IMR-90 (cell line): ENCODE measurements at regions not wholly inside any gene's neighbourhood (a gene's known extent, or its start where the extent isn't known, plus 50 kb on each side); places are given as distances from the start of the nearest gene placed in this dataset.

Experiments used
- ATAC-seq: fragments of 200-7000 bp; cut with Tn5 transposase; 2 replicates; pipeline ENCODE4 v1.9.1; 2020; ENCODE audit warnings: low read depth, mild to moderate bottlenecking, moderate library complexity
- BruUV-seq: library from RNA; stranded (reverse); fragments of 400-500 nt; replicated peaks from 2 replicates; lab custom pipeline; 2021; lab: Mats Ljungman, UMichigan
- CTCF ChIA-PET: fragments of 300-600 bp; formaldehyde crosslinking; extraction: SDS; loops from one replicate; lab custom pipeline; 2021; ENCODE audit warnings: antibody characterized with exemption; lab: Yijun Ruan, JAX
- POLR2A ChIA-PET: fragments of 300-600 bp; sonication (Branson Sonifier 250); formaldehyde crosslinking; loops from one replicate; lab custom pipeline; 2022; ENCODE audit warnings: antibody characterized with exemption; ENCODE audit not compliant: unreplicated experiment; lab: Charles Lee
- DNase-seq: peaks from one replicate; pipeline ENCODE4 v3.0.0; 2013
- H2AFZ ChIP-seq: replicated peaks from 2 replicates; pipeline ENCODE3; 2013; ENCODE audit warnings: low read length, mild to moderate bottlenecking; ENCODE audit not compliant: poor library complexity
- H2AK5ac ChIP-seq: 2 replicates; pipeline ENCODE4 v1.6.1; 2013; ENCODE audit warnings: low read depth, low read length, inconsistent platforms
- H2AK9ac ChIP-seq: replicated peaks from 2 replicates; pipeline ENCODE3; 2013; ENCODE audit warnings: mild to moderate bottlenecking, low read depth, low read length, moderate library complexity; ENCODE audit not compliant: poor library complexity
- H2BK120ac ChIP-seq: 2 replicates; pipeline ENCODE4 v1.6.1; 2013; ENCODE audit warnings: low read depth, low read length, inconsistent platforms
- H2BK15ac ChIP-seq: 3 replicates; pipeline ENCODE4 v1.6.1; 2013; ENCODE audit warnings: low read depth, low read length, inconsistent platforms
- H2BK20ac ChIP-seq: 2 replicates; pipeline ENCODE4 v1.6.1; 2013; ENCODE audit warnings: low read depth, mild to moderate bottlenecking, inconsistent platforms, low read length, moderate library complexity
- H2BK5ac ChIP-seq: 2 replicates; pipeline ENCODE4 v1.6.1; 2013; ENCODE audit warnings: mild to moderate bottlenecking, low read depth, low read length, inconsistent platforms; ENCODE audit not compliant: poor library complexity, severe bottlenecking
- H3K14ac ChIP-seq: replicated peaks from 2 replicates; pipeline ENCODE4 v1.6.1; 2013; ENCODE audit warnings: low read depth, low read length, inconsistent platforms
- H3K18ac ChIP-seq: 2 replicates; pipeline ENCODE4 v1.6.1; 2013; ENCODE audit warnings: low read depth, low read length, control low read depth
- H3K23ac ChIP-seq: 2 replicates; pipeline ENCODE4 v1.6.1; 2013; ENCODE audit warnings: low read depth, low read length, inconsistent platforms
- H3K27ac ChIP-seq: 2 replicates; pipeline ENCODE4 v1.5.1; 2013; ENCODE audit warnings: mild to moderate bottlenecking, control low read depth, low read length; ENCODE audit not compliant: insufficient read depth
- H3K27me3 ChIP-seq: 2 replicates; pipeline ENCODE4 v1.6.1; 2013; ENCODE audit warnings: low read length; ENCODE audit not compliant: control insufficient read depth, insufficient read depth
- H3K36me3 ChIP-seq: 2 replicates; pipeline ENCODE4 v1.6.1; 2013; ENCODE audit warnings: low read length, mixed read lengths; ENCODE audit not compliant: control insufficient read depth, insufficient read depth
- H3K4ac ChIP-seq: 2 replicates; pipeline ENCODE4 v1.6.1; 2013; ENCODE audit warnings: low read depth, low read length, inconsistent platforms
- H3K4me1 ChIP-seq: 2 replicates; pipeline ENCODE4 v1.6.1; 2013; ENCODE audit warnings: low read length, mixed read lengths; ENCODE audit not compliant: control insufficient read depth, insufficient read depth
- H3K4me2 ChIP-seq: 2 replicates; pipeline ENCODE4 v1.6.1; 2013; ENCODE audit warnings: low read depth, mild to moderate bottlenecking, control low read depth, low read length, moderate library complexity
- H3K4me3 ChIP-seq: 2 replicates; pipeline ENCODE4 v1.5.1; 2013; ENCODE audit warnings: low read depth, mild to moderate bottlenecking, control low read depth, low read length, moderate library complexity; ENCODE audit not compliant: insufficient read depth
- H3K56ac ChIP-seq: 2 replicates; pipeline ENCODE4 v1.6.1; 2013; ENCODE audit warnings: low read length, inconsistent platforms; ENCODE audit not compliant: insufficient read depth; ENCODE audit errors: extremely low read depth
- H3K79me1 ChIP-seq, 2 experiments: 2 replicates each; pipeline ENCODE4 v1.6.1; 2013; ENCODE audit warnings: low read length in 2 of 2, inconsistent platforms in 1 of 2, low read depth in 1 of 2
- H3K9ac ChIP-seq: 2 replicates; pipeline ENCODE4 v1.6.1; 2013; ENCODE audit warnings: low read depth, low read length, control low read depth
- H3K9me1 ChIP-seq: 2 replicates; pipeline ENCODE4 v1.6.1; 2013; ENCODE audit warnings: low read length, inconsistent platforms; ENCODE audit not compliant: insufficient read depth
- H3K9me3 ChIP-seq: 2 replicates; pipeline ENCODE4 v1.6.1; 2013; ENCODE audit warnings: low read length; ENCODE audit not compliant: control insufficient read depth, insufficient read depth
- H4K20me1 ChIP-seq: 2 replicates; pipeline ENCODE4 v1.6.1; 2013; ENCODE audit warnings: low read length, inconsistent platforms; ENCODE audit not compliant: insufficient read depth
- H4K5ac ChIP-seq: 2 replicates; pipeline ENCODE4 v1.6.1; 2013; ENCODE audit warnings: mild to moderate bottlenecking, low read depth, low read length, control low read depth
- H4K8ac ChIP-seq, 2 experiments: 2 replicates each; pipeline ENCODE4 v1.6.1; 2013; ENCODE audit warnings: low read depth in 2 of 2, low read length in 2 of 2, control low read depth in 1 of 2, inconsistent platforms in 1 of 2
- H4K91ac ChIP-seq: 2 replicates; pipeline ENCODE4 v1.6.1; 2013; ENCODE audit warnings: low read depth, low read length, inconsistent platforms; ENCODE audit not compliant: insufficient read depth
- FOS ChIP-seq: fragments of 150-350 bp; IDR thresholded peaks from 2 replicates; pipeline ENCODE4 v1.6.1; 2016; ENCODE audit warnings: low read depth, low read length
- MXI1 ChIP-seq: IDR thresholded peaks from 2 replicates; pipeline ENCODE4 v1.6.1; 2012; ENCODE audit warnings: low read depth, mild to moderate bottlenecking, low read length, moderate library complexity, borderline replicate concordance
- RAD21 ChIP-seq: IDR thresholded peaks from 2 replicates; pipeline ENCODE4 v1.6.1; 2012; ENCODE audit warnings: low read length, improper control_type of control experiment
- RFX5 ChIP-seq: IDR thresholded peaks from 2 replicates; pipeline ENCODE4 v1.8.0; 2012; ENCODE audit warnings: low read depth, mild to moderate bottlenecking, low read length, moderate library complexity
- WGBS, 2 experiments: methylation state at CpG; one replicate each; pipeline versions ENCODE4 v1.1.5 to v1.1.7; 2013; ENCODE audit warnings: missing lambda C conversion rate in 2 of 2; ENCODE audit not compliant: insufficient read length in 1 of 2; ENCODE audit errors: extremely low coverage in 2 of 2; 5-methylcytosine and 5-hydroxymethylcytosine counted together
- dilution Hi-C: fragments of 300-500 bp; cut with HindIII; formaldehyde crosslinking; loops from one replicate; pipeline ENCODE4 v1.14.3; 2018; ENCODE audit warnings: low sequenced_read_pairs; ENCODE audit not compliant: unreplicated experiment
- in situ Hi-C: fragments of 300-500 bp; cut with MboI; formaldehyde crosslinking; loops from 3 replicates; pipeline ENCODE4 v1.14.3; 2019; ENCODE audit warnings: low sequenced_read_pairs, inconsistent platforms, mixed read lengths
- intact Hi-C: fragments of 100-400 bp; cut with micrococcal nuclease; formaldehyde crosslinking; loops from 2 replicates; pipeline ENCODE4 v1.10.0; 2022
- TF ChIP-seq, protein P1 (sequence below): conservative IDR thresholded peaks from 2 replicates; pipeline ENCODE4 v1.5.1; 2012; ENCODE audit warnings: mild to moderate bottlenecking, low read depth, low read length, improper control_type of control experiment

GRCh38 chr4:58732973-58733372, 1622.8 kb upstream of the IGFBP7 start:
- H2BK5ac ChIP-seq: no peak overlapping the region
- ChIA-PET POLR2A (no interaction called here), CTCF (no interaction called here)
- in situ Hi-C loops: no loop called here
- no peak overlapping the region for H3K56ac ChIP-seq
- no peak for DNase-seq
- H3K4ac ChIP-seq: no peak overlapping the region
- TF ChIP-seq RAD21: peak; percentile 53
- no peak for TF ChIP-seq RFX5
- TF ChIP-seq, protein P1, sequence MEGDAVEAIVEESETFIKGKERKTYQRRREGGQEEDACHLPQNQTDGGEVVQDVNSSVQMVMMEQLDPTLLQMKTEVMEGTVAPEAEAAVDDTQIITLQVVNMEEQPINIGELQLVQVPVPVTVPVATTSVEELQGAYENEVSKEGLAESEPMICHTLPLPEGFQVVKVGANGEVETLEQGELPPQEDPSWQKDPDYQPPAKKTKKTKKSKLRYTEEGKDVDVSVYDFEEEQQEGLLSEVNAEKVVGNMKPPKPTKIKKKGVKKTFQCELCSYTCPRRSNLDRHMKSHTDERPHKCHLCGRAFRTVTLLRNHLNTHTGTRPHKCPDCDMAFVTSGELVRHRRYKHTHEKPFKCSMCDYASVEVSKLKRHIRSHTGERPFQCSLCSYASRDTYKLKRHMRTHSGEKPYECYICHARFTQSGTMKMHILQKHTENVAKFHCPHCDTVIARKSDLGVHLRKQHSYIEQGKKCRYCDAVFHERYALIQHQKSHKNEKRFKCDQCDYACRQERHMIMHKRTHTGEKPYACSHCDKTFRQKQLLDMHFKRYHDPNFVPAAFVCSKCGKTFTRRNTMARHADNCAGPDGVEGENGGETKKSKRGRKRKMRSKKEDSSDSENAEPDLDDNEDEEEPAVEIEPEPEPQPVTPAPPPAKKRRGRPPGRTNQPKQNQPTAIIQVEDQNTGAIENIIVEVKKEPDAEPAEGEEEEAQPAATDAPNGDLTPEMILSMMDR: peak; percentile 37
- TF ChIP-seq FOS: no peak
- TF ChIP-seq MXI1: no peak
- no peak overlapping the region for H4K8ac ChIP-seq
- no peaks in the 10 kb centered on the region for H3K27me3 ChIP-seq
- no peak overlapping the region for H3K18ac ChIP-seq
- H3K4me1 ChIP-seq: no peaks in the 10 kb centered on the region
- no peak overlapping the region for H2BK20ac ChIP-seq
- peak; percentile 54 for ATAC-seq
- no peaks in the 10 kb centered on the region for H3K9me1 ChIP-seq
- no peak overlapping the region for H3K4me3 ChIP-seq
- no peak overlapping the region for H3K9ac ChIP-seq
- H2AFZ ChIP-seq: no peak overlapping the region
- intact Hi-C loops: loop anchor here (2.0 kb wide), 1 partner anchor 1468 kb away; no protein-coding TSS in a partner anchor
- H3K14ac ChIP-seq: no peak overlapping the region
- no peak overlapping the region for H2BK120ac ChIP-seq
- no peak overlapping the region for H2AK5ac ChIP-seq
- H4K91ac ChIP-seq: no peak overlapping the region
- no peak overlapping the region for H2AK9ac ChIP-seq
- no CpG with 5 or more reads among the region's 2 CpGs for WGBS, 2 experiments
- dilution Hi-C loops: no loop called here
- H3K9me3 ChIP-seq: no peaks in the 10 kb centered on the region
- H2BK15ac ChIP-seq: no peak overlapping the region
- no peaks in the 10 kb centered on the region for H4K20me1 ChIP-seq
- no peaks in the 10 kb centered on the region for H3K79me1 ChIP-seq
- no peak overlapping the region for H3K27ac ChIP-seq
- H3K4me2 ChIP-seq: no peak overlapping the region
- H4K5ac ChIP-seq: no peak overlapping the region
- BruUV-seq: no TSS peak
- H3K36me3 ChIP-seq: no peaks in the 10 kb centered on the region
- no peak overlapping the region for H3K23ac ChIP-seq
